Adrenal gland (tissue), 5 donors: ENCODE measurements at regions not wholly inside any gene's neighbourhood (a gene's known extent, or its start where the extent isn't known, plus 50 kb on each side); places are given as distances from the start of the nearest gene placed in this dataset.

Experiments used
- CTCF ChIP-seq, 6 experiments: fragments of 450-650 bp in 4 of 6; fragments of 200-600 bp in 2 of 6; sonication (generic) in 1 of 6; IDR thresholded peaks; 1 replicate in 5 of 6; 2 replicates in 1 of 6; pipeline versions ENCODE4 v1.5.1 to v1.8.0; 2016 to 2021; ENCODE audit warnings: antibody characterized with exemption in 6 of 6, mild to moderate bottlenecking in 2 of 6, moderate library complexity in 1 of 6
- POLR2A ChIP-seq, 2 donors: fragments of 450-650 bp; IDR thresholded peaks; one replicate each; pipeline ENCODE4 v1.6.1; 2017; ENCODE audit warnings: antibody characterized with exemption in 2 of 2, mild to moderate bottlenecking in 2 of 2, moderate library complexity in 1 of 2
- donor health status: DM: no; HTN: no; CAD: no.

GRCh38 chr17:73924909-73925186 is 278.6 kb upstream of the RPL38 start:
- TF ChIP-seq CTCF (IDR thresholded peaks at IDR 0.05) (no peak), POLR2A (IDR thresholded peaks at IDR 0.05) (no peak)
